ENCODE measurements at regions not wholly inside any gene's neighbourhood (a gene's known extent, or its start where the extent isn't known, plus 50 kb on each side); places are given as distances from the start of the nearest gene placed in this dataset.

- no peak overlapping the region for H3K4me2 ChIP-seq (ENCODE audit: low read length, poor library complexity, severe bottlenecking)
- no peak overlapping the region for H2AFZ ChIP-seq (ENCODE audit: low read depth, low read length)
- H3K18ac ChIP-seq (ENCODE audit: low read depth in 1 of 2, low read length in 2 of 2) = no peak overlapping the region
- H2BK120ac ChIP-seq (ENCODE audit: low read depth, low read length) = peak overlapping the region; percentile 34
- H4K91ac ChIP-seq (ENCODE audit: low read length) = no peak overlapping the region
- no peak overlapping the region for H3K23ac ChIP-seq (ENCODE audit: low read length in 2 of 2)
- H3K9me3 ChIP-seq (ENCODE audit: control insufficient read depth, low read length) = peaks cover 9% of the 10 kb centered on the region
- H3K14ac ChIP-seq (ENCODE audit: low read length in 2 of 2) = no peak overlapping the region
- no peaks in the 10 kb centered on the region for H3K27me3 ChIP-seq (ENCODE audit: control insufficient read depth in 1 of 2, insufficient read depth in 1 of 2, low read length in 2 of 2)
- 79% methylated on average over 7 of the region's 7 CpGs for WGBS
- H2AK5ac ChIP-seq (ENCODE audit: low read length, severe bottlenecking) = no peak overlapping the region
- H2BK5ac ChIP-seq (ENCODE audit: low read depth, low read length, poor library complexity, severe bottlenecking) = no peak overlapping the region
- H4K8ac ChIP-seq (ENCODE audit: low read length) = no peak overlapping the region
- H3K9ac ChIP-seq (ENCODE audit: low read length) = no peak overlapping the region
- DNase-seq = no peak
- H3K4me3 ChIP-seq (ENCODE audit: insufficient read depth in 1 of 2, low read depth in 1 of 2, low read length in 2 of 2) = no peak overlapping the region
- no peak overlapping the region for H3K27ac ChIP-seq (ENCODE audit: low read length, poor library complexity, severe bottlenecking)
- H3K36me3 ChIP-seq (ENCODE audit: control insufficient read depth in 1 of 2, insufficient read depth in 2 of 2, low read depth in 1 of 2, low read length in 2 of 2) = no peaks in the 10 kb centered on the region
- H3K79me1 ChIP-seq (replicated peaks; ENCODE audit: low read length, poor library complexity, severe bottlenecking) = no peaks in the 10 kb centered on the region
- H3K4ac ChIP-seq (ENCODE audit: low read depth in 1 of 2, low read length in 2 of 2) = no peak overlapping the region
- H3K4me1 ChIP-seq (ENCODE audit: control insufficient read depth, insufficient read depth, low read depth, low read length) = no peaks in the 10 kb centered on the region
- H2BK12ac ChIP-seq (ENCODE audit: low read length in 2 of 2) = no peak overlapping the region
- no peak overlapping the region for H2BK15ac ChIP-seq (ENCODE audit: low read depth, poor library complexity, severe bottlenecking)
Measured at GRCh38 chr9:106576232-106576760, 286.7 kb upstream of the ZNF462 start.

- peaks cover 9% of the 10 kb centered on the region for H3K9me3 ChIP-seq (ENCODE audit: control insufficient read depth, low read length)
- no peak overlapping the region for H3K27ac ChIP-seq (ENCODE audit: low read length, poor library complexity, severe bottlenecking)
- no peak overlapping the region for H2BK15ac ChIP-seq (ENCODE audit: low read depth, poor library complexity, severe bottlenecking)
- H4K91ac ChIP-seq (ENCODE audit: low read length) = no peak overlapping the region
- no peak overlapping the region for H3K4ac ChIP-seq (ENCODE audit: low read depth in 1 of 2, low read length in 2 of 2)
- no peaks in the 10 kb centered on the region for H3K4me1 ChIP-seq (ENCODE audit: control insufficient read depth, insufficient read depth, low read depth, low read length)
- H3K27me3 ChIP-seq (ENCODE audit: control insufficient read depth in 1 of 2, insufficient read depth in 1 of 2, low read length in 2 of 2) = no peaks in the 10 kb centered on the region
- no peak overlapping the region for H2BK5ac ChIP-seq (ENCODE audit: low read depth, low read length, poor library complexity, severe bottlenecking)
- no peak overlapping the region for H2AK5ac ChIP-seq (ENCODE audit: low read length, severe bottlenecking)
- no peak overlapping the region for H4K8ac ChIP-seq (ENCODE audit: low read length)
- no peaks in the 10 kb centered on the region for H3K36me3 ChIP-seq (ENCODE audit: control insufficient read depth in 1 of 2, insufficient read depth in 2 of 2, low read depth in 1 of 2, low read length in 2 of 2)
- no peak overlapping the region for H3K4me2 ChIP-seq (ENCODE audit: low read length, poor library complexity, severe bottlenecking)
- H2AFZ ChIP-seq (ENCODE audit: low read depth, low read length) = no peak overlapping the region
- H3K18ac ChIP-seq (ENCODE audit: low read depth in 1 of 2, low read length in 2 of 2) = no peak overlapping the region
- H3K14ac ChIP-seq (ENCODE audit: low read length in 2 of 2) = no peak overlapping the region
- no peak overlapping the region for H3K4me3 ChIP-seq (ENCODE audit: insufficient read depth in 1 of 2, low read depth in 1 of 2, low read length in 2 of 2)
- H3K9ac ChIP-seq (ENCODE audit: low read length) = no peak overlapping the region
- H3K23ac ChIP-seq (ENCODE audit: low read length in 2 of 2) = no peak overlapping the region
- no peak overlapping the region for H2BK12ac ChIP-seq (ENCODE audit: low read length in 2 of 2)
- no peaks in the 10 kb centered on the region for H3K79me1 ChIP-seq (replicated peaks; ENCODE audit: low read length, poor library complexity, severe bottlenecking)
- DNase-seq = no peak
- H2BK120ac ChIP-seq (ENCODE audit: low read depth, low read length) = no peak overlapping the region
Measured at GRCh38 chr9:106577121-106577520, 285.8 kb upstream of the ZNF462 start.

GRCh38 chr9:106580546-106580945 lies 282.4 kb upstream of the ZNF462 start:
- Histone ChIP-seq H3K36me3 (ENCODE audit: control insufficient read depth in 1 of 2, insufficient read depth in 2 of 2, low read depth in 1 of 2, low read length in 2 of 2) (no peaks in the 10 kb centered on the region), H3K4ac (ENCODE audit: low read depth in 1 of 2, low read length in 2 of 2) (no peak overlapping the region), H2BK5ac (ENCODE audit: low read depth, low read length, poor library complexity, severe bottlenecking) (no peak overlapping the region), H2BK12ac (ENCODE audit: low read length in 2 of 2) (no peak overlapping the region), H3K23ac (ENCODE audit: low read length in 2 of 2) (no peak overlapping the region), H3K27ac (ENCODE audit: low read length, poor library complexity, severe bottlenecking) (no peak overlapping the region), H3K9ac (ENCODE audit: low read length) (no peak overlapping the region), H2BK15ac (ENCODE audit: low read depth, poor library complexity, severe bottlenecking) (no peak overlapping the region), H3K18ac (ENCODE audit: low read depth in 1 of 2, low read length in 2 of 2) (no peak overlapping the region), H4K8ac (ENCODE audit: low read length) (no peak overlapping the region), H3K79me1 (replicated peaks; ENCODE audit: low read length, poor library complexity, severe bottlenecking) (no peaks in the 10 kb centered on the region), H3K14ac (ENCODE audit: low read length in 2 of 2) (no peak overlapping the region), H2AK5ac (ENCODE audit: low read length, severe bottlenecking) (no peak overlapping the region), H3K4me3 (ENCODE audit: insufficient read depth in 1 of 2, low read depth in 1 of 2, low read length in 2 of 2) (no peak overlapping the region), H3K4me1 (ENCODE audit: control insufficient read depth, insufficient read depth, low read depth, low read length) (no peaks in the 10 kb centered on the region), H3K9me3 (ENCODE audit: control insufficient read depth, low read length) (peaks cover 9% of the 10 kb centered on the region), H3K4me2 (ENCODE audit: low read length, poor library complexity, severe bottlenecking) (no peak overlapping the region), H3K27me3 (ENCODE audit: control insufficient read depth in 1 of 2, insufficient read depth in 1 of 2, low read length in 2 of 2) (no peaks in the 10 kb centered on the region), H2BK120ac (ENCODE audit: low read depth, low read length) (no peak overlapping the region), H2AFZ (ENCODE audit: low read depth, low read length) (no peak overlapping the region), H4K91ac (ENCODE audit: low read length) (no peak overlapping the region)
- no peak for DNase-seq
- WGBS = no CpG with 5 or more reads among the region's 1 CpG

GRCh38 chr9:106581973-106582372 lies 281.0 kb upstream of the ZNF462 start:
- H2BK120ac ChIP-seq (ENCODE audit: low read depth, low read length) = no peak overlapping the region
- H2BK12ac ChIP-seq (ENCODE audit: low read length in 2 of 2) = no peak overlapping the region
- H2AK5ac ChIP-seq (ENCODE audit: low read length, severe bottlenecking) = no peak overlapping the region
- H4K8ac ChIP-seq (ENCODE audit: low read length) = no peak overlapping the region
- H3K18ac ChIP-seq (ENCODE audit: low read depth in 1 of 2, low read length in 2 of 2) = no peak overlapping the region
- H2BK5ac ChIP-seq (ENCODE audit: low read depth, low read length, poor library complexity, severe bottlenecking) = no peak overlapping the region
- H3K79me1 ChIP-seq (replicated peaks; ENCODE audit: low read length, poor library complexity, severe bottlenecking) = no peaks in the 10 kb centered on the region
- H3K27me3 ChIP-seq (ENCODE audit: control insufficient read depth in 1 of 2, insufficient read depth in 1 of 2, low read length in 2 of 2) = no peaks in the 10 kb centered on the region
- no peak overlapping the region for H3K4me3 ChIP-seq (ENCODE audit: insufficient read depth in 1 of 2, low read depth in 1 of 2, low read length in 2 of 2)
- H4K91ac ChIP-seq (ENCODE audit: low read length) = no peak overlapping the region
- H3K4me1 ChIP-seq (ENCODE audit: control insufficient read depth, insufficient read depth, low read depth, low read length) = no peaks in the 10 kb centered on the region
- no peak overlapping the region for H2AFZ ChIP-seq (ENCODE audit: low read depth, low read length)
- H3K9ac ChIP-seq (ENCODE audit: low read length) = no peak overlapping the region
- H3K4me2 ChIP-seq (ENCODE audit: low read length, poor library complexity, severe bottlenecking) = no peak overlapping the region
- H2BK15ac ChIP-seq (ENCODE audit: low read depth, poor library complexity, severe bottlenecking) = no peak overlapping the region
- DNase-seq = no peak
- no peak overlapping the region for H3K27ac ChIP-seq (ENCODE audit: low read length, poor library complexity, severe bottlenecking)
- H3K4ac ChIP-seq (ENCODE audit: low read depth in 1 of 2, low read length in 2 of 2) = no peak overlapping the region
- H3K36me3 ChIP-seq (ENCODE audit: control insufficient read depth in 1 of 2, insufficient read depth in 2 of 2, low read depth in 1 of 2, low read length in 2 of 2) = no peaks in the 10 kb centered on the region
- no peak overlapping the region for H3K14ac ChIP-seq (ENCODE audit: low read length in 2 of 2)
- 87% methylated on average over 6 of the region's 6 CpGs for WGBS
- H3K23ac ChIP-seq (ENCODE audit: low read length in 2 of 2) = no peak overlapping the region
- peaks cover 9% of the 10 kb centered on the region for H3K9me3 ChIP-seq (ENCODE audit: control insufficient read depth, low read length)

All from mesenchymal stem cell (in vitro differentiated cells and primary cell).